Activated CD4-positive, alpha-beta T cell treated with anti-CD3 and anti-CD28 coated beads, Interleukin-2, Interleukin-4, amounts not matched to agents 100 ng/mL and 50 ng/mL, durations not matched to agents 16 hours and 8 hours (primary cell): ENCODE measurements at regions not wholly inside any gene's neighbourhood (a gene's known extent, or its start where the extent isn't known, plus 50 kb on each side); places are given as distances from the start of the nearest gene placed in this dataset.
A peak's percentile ranks its signal among the peaks of the same experiment; 100 is the strongest.
"Not testable (repeated sequence)": the region's sequence is repeated elsewhere in the genome, so short reads cannot be mapped to it uniquely, and the experiment has no call there.

Experiments used
- DNase-seq: peaks from one replicate; pipeline ENCODE4 v3.0.0-alpha.2; 2020; ENCODE audit warnings: low spot score

GRCh38 chr7:10779465-10780399 lies 193.9 kb upstream of the PHF14 start:
- DNase-seq: no peak

- no peak for DNase-seq
Measured at GRCh38 chr7:10780400-10780747, 193.3 kb upstream of the PHF14 start.

- DNase-seq: not testable (repeated sequence)
Measured at GRCh38 chr7:10786976-10787375, 186.7 kb upstream of the PHF14 start.

- no peak for DNase-seq
Measured at GRCh38 chr7:10789170-10789569, 184.5 kb upstream of the PHF14 start.

- no peak for DNase-seq
Measured at GRCh38 chr7:10790910-10791309, 182.8 kb upstream of the PHF14 start.

- no peak for DNase-seq
Measured at GRCh38 chr7:10793995-10794775, 179.5 kb upstream of the PHF14 start.

- no peak for DNase-seq
Measured at GRCh38 chr7:10797157-10797556, 176.5 kb upstream of the PHF14 start.

- no peak for DNase-seq
Measured at GRCh38 chr7:10798044-10798443, 175.6 kb upstream of the PHF14 start.

GRCh38 chr7:10799475-10799874 lies 174.2 kb upstream of the PHF14 start:
- no peak for DNase-seq

GRCh38 chr7:10802011-10802410 lies 171.7 kb upstream of the PHF14 start:
- no peak for DNase-seq

- no peak for DNase-seq
Measured at GRCh38 chr7:10802526-10802925, 171.1 kb upstream of the PHF14 start.

- DNase-seq: no peak
Measured at GRCh38 chr7:10803720-10804119, 170.0 kb upstream of the PHF14 start.

- DNase-seq: no peak
Measured at GRCh38 chr7:10804770-10805169, 168.9 kb upstream of the PHF14 start.

- no peak for DNase-seq
Measured at GRCh38 chr7:10815546-10815945, 158.1 kb upstream of the PHF14 start.

- no peak for DNase-seq
Measured at GRCh38 chr7:10821156-10821555, 152.5 kb upstream of the PHF14 start.

- no peak for DNase-seq
Measured at GRCh38 chr7:10824154-10824553, 149.5 kb upstream of the PHF14 start.

GRCh38 chr7:10838228-10838627 lies 135.4 kb upstream of the PHF14 start:
- peak; percentile 6 for DNase-seq

GRCh38 chr7:10845225-10845624 lies 128.4 kb upstream of the PHF14 start:
- no peak for DNase-seq

- no peak for DNase-seq
Measured at GRCh38 chr7:10855583-10855982, 118.1 kb upstream of the PHF14 start.

GRCh38 chr7:10860516-10860915 lies 113.2 kb upstream of the PHF14 start:
- DNase-seq: no peak

- no peak for DNase-seq
Measured at GRCh38 chr7:10863476-10863875, 110.2 kb upstream of the PHF14 start.

- no peak for DNase-seq
Measured at GRCh38 chr7:10874666-10875065, 99.0 kb upstream of the PHF14 start.

- DNase-seq: no peak
Measured at GRCh38 chr7:10875080-10875479, 98.6 kb upstream of the PHF14 start.
